H54 (cell line): ENCODE measurements at regions not wholly inside any gene's neighbourhood (a gene's known extent, or its start where the extent isn't known, plus 50 kb on each side); places are given as distances from the start of the nearest gene placed in this dataset.

Experiments used
- DNase-seq: peaks from one replicate; pipeline ENCODE4 v3.0.0; 2011; ENCODE audit warnings: low spot score, mixed read lengths; ENCODE audit not compliant: insufficient read length
- FAIRE-seq: peaks from 3 replicates; lab custom pipeline; 2011; peaks lifted over from hg19 to GRCh38; lab: Jason Lieb, UNC
- POLR2A ChIP-seq: IDR thresholded peaks from 2 replicates; pipeline ENCODE4 v1.6.1; 2011; ENCODE audit warnings: low read depth, mild to moderate bottlenecking, low read length

DNA sequence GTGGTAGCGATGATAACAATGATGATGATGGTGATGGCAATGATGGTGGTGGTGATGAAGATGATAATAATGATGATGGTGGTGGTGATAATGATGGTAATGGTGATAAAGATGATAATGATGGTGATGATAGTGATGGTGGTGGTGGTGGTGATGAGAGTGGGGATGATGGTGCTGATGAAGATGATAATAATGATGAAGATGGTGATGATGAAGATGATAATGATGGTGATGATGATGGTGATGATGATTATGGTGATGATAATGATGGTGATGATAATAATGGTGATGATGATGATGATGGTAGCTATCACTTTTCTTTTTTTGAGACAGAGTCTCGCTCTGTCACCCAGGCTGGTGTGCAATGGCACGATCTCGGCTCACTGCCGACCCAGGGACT lies 144.5 kb upstream of the PCBD1 start:
- no peak for TF ChIP-seq POLR2A
- no peak for FAIRE-seq
- no peak for DNase-seq

DNA sequence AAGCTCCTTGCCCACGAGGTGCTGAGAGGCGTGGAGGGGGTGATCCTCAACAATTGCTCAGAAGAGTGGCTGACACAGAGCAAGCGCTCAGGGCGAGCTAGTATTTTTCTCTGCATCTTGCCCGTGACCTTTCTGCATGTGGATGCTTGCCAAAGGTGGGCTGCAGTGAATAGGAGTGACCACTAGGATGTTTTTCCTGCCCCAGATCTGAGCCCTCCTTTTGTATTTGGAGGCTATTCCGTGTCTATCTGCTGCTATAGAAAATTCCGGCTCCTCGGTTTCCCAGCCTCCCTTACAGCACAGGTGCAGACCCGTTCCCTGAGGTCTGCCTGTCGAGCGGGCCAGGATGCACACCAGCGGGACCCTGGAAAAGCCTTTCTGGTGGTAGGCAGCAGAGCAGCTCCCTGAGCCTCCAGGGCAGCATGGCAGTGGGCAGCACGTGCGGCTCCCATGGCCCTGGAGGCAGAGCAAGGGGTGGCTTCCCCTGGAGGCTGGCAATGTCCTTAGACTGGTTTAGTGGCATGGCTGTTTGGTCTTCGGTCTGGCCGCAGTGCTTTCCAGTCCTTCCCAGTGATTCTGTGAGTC lies 145.1 kb upstream of the PCBD1 start:
- DNase-seq (no peak), FAIRE-seq (no peak)
- no peak for TF ChIP-seq POLR2A

DNA sequence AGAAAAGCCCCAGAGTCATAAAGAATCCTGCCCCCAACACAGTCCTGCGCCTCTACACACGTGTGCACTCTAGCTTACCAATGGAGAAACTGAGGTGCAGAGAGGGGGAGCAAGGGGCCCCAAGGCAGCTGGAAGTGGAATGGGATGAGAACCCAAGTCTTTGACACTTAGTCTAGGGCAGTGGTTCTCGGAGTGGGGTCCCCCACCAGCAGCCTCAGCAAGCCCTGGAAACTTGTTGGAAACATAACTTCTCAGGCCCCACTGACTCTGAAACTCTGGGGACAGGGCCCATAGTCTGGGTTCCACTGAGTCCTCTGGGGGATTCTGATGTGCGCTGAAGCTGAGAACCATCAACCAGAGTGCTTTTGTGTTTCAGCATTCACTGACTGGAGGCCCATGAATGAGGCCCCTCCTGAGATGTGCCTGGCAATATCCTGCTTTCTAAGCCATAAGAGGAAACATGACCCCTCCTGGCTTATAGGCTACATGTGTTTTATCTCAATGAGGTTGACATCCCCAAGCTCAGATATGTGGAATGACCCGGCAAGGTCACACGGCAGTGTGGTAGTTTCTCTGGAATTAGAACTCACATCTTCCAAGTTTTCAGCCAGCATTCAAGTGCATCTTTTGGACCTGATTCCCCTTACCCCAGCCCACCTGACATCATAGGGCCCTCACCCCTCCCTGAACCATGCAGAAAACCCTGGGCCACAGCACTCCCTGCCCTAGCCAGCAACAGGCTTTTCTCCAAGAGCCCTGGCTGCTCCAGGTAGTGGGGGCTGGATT lies 147.3 kb upstream of the PCBD1 start:
- FAIRE-seq (no peak), DNase-seq (no peak)
- no peak for TF ChIP-seq POLR2A

DNA sequence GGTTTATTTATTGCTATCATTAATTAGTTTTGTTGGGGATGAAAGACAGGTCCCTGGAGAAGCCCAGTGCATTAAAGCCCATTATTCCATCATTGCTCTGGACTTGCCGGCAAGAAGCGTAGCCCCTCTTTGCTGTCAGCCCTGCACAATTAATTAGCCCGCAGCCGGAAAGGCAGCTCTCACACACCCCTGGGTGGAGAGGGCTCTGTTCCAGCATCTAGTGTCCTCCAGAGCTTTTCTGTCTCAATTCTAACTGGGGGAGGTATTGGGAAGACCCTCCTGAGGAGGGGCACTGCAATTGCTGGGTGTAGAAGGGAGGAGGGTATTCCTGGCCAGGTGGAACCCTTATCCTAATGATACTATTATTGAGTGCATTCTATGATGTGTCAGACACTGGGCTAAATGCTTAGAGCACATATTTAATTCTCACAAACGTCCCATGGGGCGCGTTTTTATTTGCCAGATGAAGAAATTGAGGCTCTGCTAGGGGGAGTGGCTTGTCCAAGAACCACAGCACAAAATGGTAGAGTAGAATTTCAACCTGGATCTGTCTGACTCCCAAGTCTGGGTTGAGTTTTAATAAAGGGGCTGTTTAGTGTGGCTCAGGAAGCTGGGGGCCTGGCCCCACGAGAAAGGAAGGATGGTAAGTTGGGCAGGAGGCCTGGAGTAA lies 148.1 kb upstream of the PCBD1 start:
- DNase-seq (no peak), FAIRE-seq (no peak)
- no peak for TF ChIP-seq POLR2A

DNA sequence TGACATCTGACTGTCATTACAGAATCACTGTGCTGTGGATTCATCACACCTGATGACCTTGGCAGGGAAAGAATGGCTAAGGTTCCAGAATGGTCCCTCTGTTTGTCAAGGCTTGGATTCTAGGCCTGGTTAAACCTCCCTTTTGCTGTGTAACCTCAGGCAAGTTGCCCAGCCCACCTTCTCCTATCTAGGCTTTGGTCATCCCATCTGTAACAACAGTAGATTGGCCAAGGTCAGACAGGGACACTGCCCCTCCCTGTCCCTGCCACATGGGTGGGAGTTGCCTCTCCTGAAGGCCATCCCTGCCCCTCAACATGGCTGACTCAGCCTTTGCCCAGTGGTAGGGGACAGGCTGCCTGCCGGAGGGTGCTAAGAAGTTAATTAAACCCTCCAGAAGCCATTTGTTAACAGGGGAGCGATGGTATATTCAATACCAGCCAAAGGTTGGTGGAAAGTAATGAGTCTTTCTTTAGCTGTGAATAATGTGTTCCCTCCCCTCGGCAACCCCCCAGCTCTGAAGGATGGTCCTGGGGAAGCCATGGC lies 149.8 kb upstream of the PCBD1 start:
- no peak for TF ChIP-seq POLR2A
- DNase-seq (no peak), FAIRE-seq (no peak)

DNA sequence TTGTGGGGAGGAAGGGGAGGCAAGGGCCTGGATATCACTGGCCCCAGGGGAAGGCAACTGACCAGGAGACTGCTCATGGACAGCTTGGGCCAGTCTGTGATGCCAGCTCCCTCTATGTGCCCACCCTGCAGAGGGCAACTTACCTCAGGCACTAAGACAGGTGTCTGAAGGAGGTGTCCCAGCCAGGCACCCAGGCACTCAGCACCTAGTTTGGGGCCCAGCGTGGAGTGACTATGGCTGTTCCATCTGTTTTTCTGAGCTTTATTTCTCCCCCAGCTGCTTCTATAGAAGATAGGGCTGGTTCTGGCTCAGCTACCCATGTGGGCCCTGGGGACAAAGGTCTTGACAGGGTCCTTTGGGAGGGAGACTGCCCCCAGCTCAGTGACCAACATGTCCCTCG lies 150.6 kb upstream of the PCBD1 start:
- DNase-seq (no peak), FAIRE-seq (no peak)
- TF ChIP-seq POLR2A = no peak

DNA sequence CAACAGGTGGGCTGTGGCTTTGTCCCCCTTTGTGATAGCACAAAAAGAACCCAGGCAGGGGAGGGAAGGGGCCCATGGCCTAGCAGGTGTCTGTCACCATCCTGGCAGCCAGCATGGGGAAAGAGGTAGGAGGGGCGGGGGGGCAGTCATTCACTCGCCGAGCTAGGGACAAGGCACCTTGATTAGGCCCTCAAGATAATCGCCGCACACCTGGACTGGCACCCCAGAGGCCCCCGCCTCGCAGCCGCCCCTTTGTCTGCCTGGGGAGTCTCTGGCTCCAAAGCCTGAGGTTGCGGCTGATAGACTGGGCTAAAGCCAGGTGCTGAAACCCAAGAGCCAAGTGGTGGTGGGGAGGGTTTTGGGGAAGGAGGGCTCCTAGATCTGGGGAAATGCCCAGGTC lies 151.2 kb upstream of the PCBD1 start:
- no peak for FAIRE-seq
- DNase-seq = no peak
- TF ChIP-seq POLR2A = no peak

DNA sequence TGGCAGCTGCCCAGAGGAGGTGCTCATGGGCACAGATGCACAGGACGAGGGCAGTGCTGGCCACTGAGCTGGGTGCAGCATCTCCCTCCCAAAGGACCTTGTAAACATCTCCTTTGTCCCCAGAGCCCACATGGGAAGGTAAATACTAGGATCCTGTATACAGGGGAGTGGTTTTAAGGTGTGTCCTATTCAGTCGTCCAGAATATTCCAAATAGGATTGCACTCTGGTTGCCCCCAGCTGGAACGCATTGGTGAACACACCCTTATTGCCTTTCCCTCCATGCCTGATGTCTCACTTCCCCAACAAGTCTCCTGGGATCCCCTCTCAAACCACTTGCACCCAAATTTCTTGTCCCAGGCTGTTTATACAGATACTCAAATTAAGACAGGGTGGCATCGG lies 152.0 kb upstream of the PCBD1 start:
- FAIRE-seq (no peak), DNase-seq (no peak)
- TF ChIP-seq POLR2A = no peak

DNA sequence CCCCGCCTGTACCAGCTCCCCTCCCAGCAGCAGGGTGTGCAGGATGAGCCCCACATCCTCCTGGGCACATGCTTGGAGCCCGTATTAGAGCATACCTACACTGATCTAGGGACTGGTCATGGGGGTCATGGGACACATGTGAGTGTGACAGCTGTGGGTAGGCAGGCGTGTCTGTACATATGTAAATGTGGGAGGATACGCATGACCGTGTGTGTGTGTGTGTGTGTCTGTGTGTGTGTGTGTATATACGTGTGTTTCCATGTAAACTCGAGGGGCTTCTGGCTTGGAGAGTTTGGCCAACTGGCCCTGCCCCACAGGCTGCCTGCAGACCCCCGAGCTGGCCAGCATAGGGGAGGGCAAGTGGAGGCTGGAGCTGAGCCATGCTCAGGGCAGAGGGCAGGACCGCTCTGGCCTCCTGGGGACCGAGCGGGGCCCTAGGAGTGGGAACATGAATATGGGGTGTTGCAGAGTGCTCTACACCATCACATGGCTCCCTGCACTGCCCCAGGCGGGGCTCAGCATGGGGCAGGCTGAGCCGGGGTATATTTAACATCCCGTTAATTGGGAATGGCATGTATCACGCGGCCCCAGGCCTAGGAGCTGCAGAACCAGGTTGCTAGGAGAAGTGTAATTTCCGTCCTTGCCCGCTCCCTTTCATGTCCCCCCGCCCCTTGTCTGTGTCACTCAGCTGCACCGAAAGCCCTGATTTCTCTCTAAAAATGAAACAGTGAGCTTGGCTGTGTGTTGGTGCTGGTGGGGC lies 152.7 kb upstream of the PCBD1 start:
- DNase-seq (no peak), FAIRE-seq (no peak)
- TF ChIP-seq POLR2A = no peak

DNA sequence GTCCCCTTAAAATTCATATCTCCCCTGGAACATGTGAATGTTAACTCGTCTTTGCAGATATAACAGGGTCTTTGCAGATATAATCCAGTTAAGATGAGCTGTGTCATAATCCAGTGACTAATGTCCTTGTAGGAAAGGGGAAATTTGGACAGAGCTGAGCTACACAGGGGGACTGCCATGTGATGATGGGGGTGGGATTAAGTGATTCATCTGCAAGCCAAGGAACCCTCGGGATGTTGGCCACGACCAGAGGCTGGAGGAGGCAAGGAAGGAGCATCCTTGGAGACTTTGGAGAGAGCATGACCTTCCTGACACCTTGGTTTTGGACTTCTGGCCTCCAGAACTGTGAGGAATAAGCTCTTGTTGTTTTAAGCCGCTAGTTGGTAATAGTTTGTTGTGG lies 153.9 kb upstream of the PCBD1 start:
- DNase-seq = no peak
- no peak for TF ChIP-seq POLR2A
- no peak for FAIRE-seq

DNA sequence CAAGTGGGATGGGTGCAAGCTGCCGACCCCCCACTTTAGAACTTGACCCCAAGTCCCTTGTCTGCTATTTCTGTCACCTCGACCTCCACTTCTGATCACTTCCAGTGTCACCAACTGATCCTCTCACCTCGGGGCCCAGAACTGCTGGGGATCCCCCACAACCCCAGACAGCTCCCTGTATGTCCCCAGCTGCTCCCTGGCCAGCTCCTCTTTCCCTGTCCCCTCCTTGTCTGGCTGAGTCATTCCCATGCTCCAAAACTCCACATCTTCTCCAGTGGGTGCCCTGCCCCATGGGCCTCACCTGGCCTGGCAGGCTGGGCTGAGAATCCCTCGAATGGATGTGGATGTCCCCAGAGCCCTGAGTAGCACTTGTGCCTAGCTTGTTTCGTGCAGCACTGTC lies 154.3 kb upstream of the PCBD1 start:
- no peak for FAIRE-seq
- no peak for DNase-seq

DNA sequence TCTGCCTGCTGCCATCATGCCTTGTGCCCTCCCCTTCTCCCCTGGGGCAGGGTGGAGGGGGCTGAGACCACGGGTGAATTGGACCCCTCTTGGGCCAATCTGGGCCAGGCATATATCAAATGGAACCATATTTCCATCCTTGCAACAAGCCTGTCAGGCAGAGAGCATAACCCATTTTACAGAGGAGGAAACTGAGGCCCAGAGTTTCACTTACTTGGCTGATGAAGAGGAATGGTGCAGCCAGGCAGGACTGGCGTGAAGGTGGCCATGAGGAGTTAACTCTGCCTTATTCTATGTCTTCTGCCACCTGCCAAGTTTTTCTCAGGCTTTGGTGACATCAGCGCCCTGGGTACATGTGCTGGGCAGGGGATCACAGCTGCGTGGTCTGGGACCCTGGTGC lies 155.5 kb upstream of the PCBD1 start:
- FAIRE-seq = no peak
- TF ChIP-seq POLR2A = no peak

More for the DNA sequence above, 154.3 kb upstream of the PCBD1 start:
- TF ChIP-seq POLR2A = no peak

DNA sequence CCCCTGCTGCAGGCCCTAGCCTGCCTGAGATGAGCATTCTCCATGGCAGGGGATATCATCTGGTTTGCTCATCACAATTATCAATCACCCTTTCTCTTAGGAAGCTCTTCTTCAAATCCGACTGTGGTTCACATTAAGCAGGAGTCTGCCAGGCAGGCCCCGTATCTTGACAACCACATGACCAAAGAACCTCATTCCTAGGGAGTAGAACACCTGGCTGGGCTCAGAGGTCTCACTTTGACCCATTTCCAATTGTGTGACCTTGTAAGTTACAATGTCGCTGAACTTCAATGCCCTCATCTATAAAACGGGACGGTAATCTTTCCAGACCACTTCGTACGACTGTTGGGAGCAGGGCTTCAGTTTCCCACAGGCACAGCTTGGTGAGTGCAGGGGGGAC lies 156.4 kb upstream of the PCBD1 start:
- TF ChIP-seq POLR2A = no peak
- DNase-seq (no peak), FAIRE-seq (no peak)

More for the DNA sequence above, 155.5 kb upstream of the PCBD1 start:
- no peak for DNase-seq
